Lung (tissue), 11 donors: ENCODE measurements at regions not wholly inside any gene's neighbourhood (a gene's known extent, or its start where the extent isn't known, plus 50 kb on each side); places are given as distances from the start of the nearest gene placed in this dataset.

Experiments
- ATAC-seq: fragments of 200-7000 bp; cut with Tn5 transposase; one replicate; pipeline ENCODE4 v1.9.1; 2020; ENCODE audit warnings: moderate number of reproducible peaks; ENCODE audit not compliant: insufficient read depth, low FRiP score
- DNase-seq, 3 donors: peaks; one replicate each; pipeline ENCODE4 v3.0.0-alpha.2; 2013 to 2017
- H3K27ac ChIP-seq, 2 donors: one replicate each; pipeline ENCODE4 v1.5.1; 2013; ENCODE audit warnings: mild to moderate bottlenecking in 2 of 2, moderate library complexity in 2 of 2, control low read depth in 1 of 2, inconsistent platforms in 1 of 2, low read depth in 1 of 2, low read length in 1 of 2
- H3K27me3 ChIP-seq, 3 donors: one replicate each; pipeline ENCODE4 v1.5.1; 2013; ENCODE audit warnings: low read length in 2 of 3; ENCODE audit not compliant: control insufficient read depth in 3 of 3, insufficient read depth in 3 of 3
- H3K36me3 ChIP-seq, 4 donors: one replicate each; pipeline ENCODE4 v1.5.1; 2013; ENCODE audit warnings: low read length in 4 of 4, mild to moderate bottlenecking in 1 of 4, moderate library complexity in 1 of 4; ENCODE audit not compliant: control insufficient read depth in 4 of 4, insufficient read depth in 4 of 4
- H3K4me1 ChIP-seq, 5 donors: one replicate each; pipeline ENCODE4 v1.5.1; 2013; ENCODE audit warnings: low read length in 5 of 5, mild to moderate bottlenecking in 2 of 5, moderate library complexity in 1 of 5; ENCODE audit not compliant: control insufficient read depth in 5 of 5, insufficient read depth in 5 of 5
- H3K4me3 ChIP-seq: one replicate; pipeline ENCODE4 v1.5.1; 2013; ENCODE audit warnings: mild to moderate bottlenecking, control low read depth, moderate library complexity
- H3K9ac ChIP-seq, 2 donors: one replicate each; pipeline ENCODE4 v1.5.1; 2013; ENCODE audit warnings: low read length in 2 of 2, control low read depth in 1 of 2; ENCODE audit not compliant: insufficient read depth in 1 of 2
- H3K9me3 ChIP-seq, 4 donors: one replicate each; pipeline ENCODE4 v1.5.1; 2013; ENCODE audit warnings: low read length in 3 of 4, mild to moderate bottlenecking in 1 of 4, moderate library complexity in 1 of 4; ENCODE audit not compliant: control insufficient read depth in 4 of 4, insufficient read depth in 3 of 4
- CTCF ChIP-seq: IDR thresholded peaks from 2 replicates; pipeline ENCODE4 v1.5.1; 2012; ENCODE audit warnings: mild to moderate bottlenecking; ENCODE audit errors: control extremely low read depth, extremely low read depth
- WGBS, 2 donors: extraction: QIAGEN DNeasy Blood & Tissue Kit; methylation state at CpG; one replicate each; pipeline ENCODE4 v1.1.7; 2013; 5-methylcytosine and 5-hydroxymethylcytosine counted together
- donor health status: control.
- donor health status: control.
- donor health status: Bipolar disorder and iron deficiency.
- donor health status: healthy.
- donor health status: DM: yes; HTN: yes; CAD: no.

GRCh38 chr6:78188891-78189290 lies 536.1 kb downstream of the MEI4 start:
- Histone ChIP-seq H3K27me3 (no peaks in the 10 kb centered on the region), H3K9me3 (peaks cover 0 to 4% (median under 1%) of the 10 kb centered on the region in 4 donors), H3K36me3 (no peaks in the 10 kb centered on the region), H3K9ac (no peak overlapping the region), H3K4me1 (no peaks in the 10 kb centered on the region), H3K27ac (no peak overlapping the region), H3K4me3 (no peak overlapping the region)
- ATAC-seq (no peak), DNase-seq (no peak)
- WGBS, 2 donors = 74 to 85% methylated on average over 2 of the region's 2 CpGs
- TF ChIP-seq CTCF = no peak

GRCh38 chr6:78192057-78192456 lies 539.2 kb downstream of the MEI4 start:
- Histone ChIP-seq H3K9ac (no peak overlapping the region), H3K27me3 (no peaks in the 10 kb centered on the region), H3K9me3 (peaks cover 0 to 4% (median under 1%) of the 10 kb centered on the region in 4 donors), H3K4me1 (no peaks in the 10 kb centered on the region), H3K27ac (no peak overlapping the region), H3K36me3 (no peaks in the 10 kb centered on the region), H3K4me3 (no peak overlapping the region)
- 35 to 44% methylated on average over 1 of the region's 1 CpG for WGBS, 2 donors
- ATAC-seq (no peak), DNase-seq (no peak)
- TF ChIP-seq CTCF = no peak

- WGBS, 2 donors = 59 to 68% methylated on average over 5 of the region's 5 CpGs
- Histone ChIP-seq H3K9ac (no peak overlapping the region), H3K27me3 (no peaks in the 10 kb centered on the region), H3K36me3 (no peaks in the 10 kb centered on the region), H3K9me3 (no peaks in the 10 kb centered on the region), H3K27ac (no peak overlapping the region), H3K4me1 (no peaks in the 10 kb centered on the region), H3K4me3 (no peak overlapping the region)
- DNase-seq = no peak
- no peak for TF ChIP-seq CTCF
- ATAC-seq = no peak
Observed at GRCh38 chr6:78199044-78199443, 546.2 kb downstream of the MEI4 start.

GRCh38 chr6:78222226-78222625 lies 569.4 kb downstream of the MEI4 start:
- ATAC-seq (no peak), DNase-seq (no peak)
- H3K27ac ChIP-seq = no peak overlapping the region
- H3K9ac ChIP-seq = no peak overlapping the region
- 50 to 65% methylated on average over 3 of the region's 3 CpGs for WGBS, 2 donors
- no peak overlapping the region for H3K4me3 ChIP-seq
- H3K9me3 ChIP-seq = no peaks in the 10 kb centered on the region
- no peaks in the 10 kb centered on the region for H3K27me3 ChIP-seq
- no peaks in the 10 kb centered on the region for H3K36me3 ChIP-seq
- no peak for TF ChIP-seq CTCF
- H3K4me1 ChIP-seq = no peaks in the 10 kb centered on the region
